ENCODE measurements at regions not wholly inside any gene's neighbourhood (a gene's known extent, or its start where the extent isn't known, plus 50 kb on each side); places are given as distances from the start of the nearest gene placed in this dataset.

DNA sequence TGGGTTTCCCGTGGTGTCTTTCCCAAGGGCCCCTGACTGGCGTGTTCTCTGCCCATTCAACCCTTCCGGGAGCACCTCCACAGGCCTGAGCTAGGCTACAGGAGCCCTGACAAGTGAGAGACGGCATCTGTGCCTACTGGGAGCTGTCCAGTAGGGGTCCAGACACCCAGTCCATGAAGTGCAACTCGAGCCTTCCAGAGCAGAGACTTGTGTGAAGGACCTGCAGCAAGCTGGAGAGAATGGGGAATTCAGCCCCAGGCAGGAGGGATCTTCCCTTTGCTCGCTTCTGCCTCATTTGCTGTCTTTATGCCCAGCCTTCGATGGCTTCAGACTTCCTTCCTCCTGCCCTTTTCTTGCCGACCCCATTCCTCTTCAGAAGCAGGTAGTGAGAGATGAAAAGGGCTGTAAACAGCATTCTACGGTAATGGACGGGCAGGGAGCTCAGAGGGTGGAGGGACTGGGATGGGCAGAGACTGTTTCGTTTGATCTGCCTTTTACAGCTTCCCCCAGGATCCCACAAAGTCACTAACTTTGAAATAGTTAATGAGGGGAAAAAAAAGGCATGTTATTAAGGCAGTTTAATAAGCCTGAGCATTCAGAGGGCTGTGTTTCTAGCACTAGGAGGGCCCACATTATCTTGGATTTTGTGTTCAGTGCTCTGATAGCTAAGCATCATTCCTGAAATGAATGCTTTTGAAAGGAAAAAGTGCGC, 327.6 kb downstream of the FGF9 start:
- no peaks in the 10 kb centered on the region for H3K4me1 ChIP-seq (ENCODE audit: insufficient read depth, low read length)
- H3K9me3 ChIP-seq (ENCODE audit: low read length), result no peaks in the 10 kb centered on the region
- H3K27me3 ChIP-seq (ENCODE audit: insufficient read depth, low read length), result peaks cover 2% of the 10 kb centered on the region
- no peak overlapping the region for H3K4me3 ChIP-seq (ENCODE audit: low read length)
- no peaks in the 10 kb centered on the region for H3K36me3 ChIP-seq (ENCODE audit: insufficient read depth, low read length)
- no peak overlapping the region for H2AFZ ChIP-seq (ENCODE audit: low read depth, low read length)

DNA sequence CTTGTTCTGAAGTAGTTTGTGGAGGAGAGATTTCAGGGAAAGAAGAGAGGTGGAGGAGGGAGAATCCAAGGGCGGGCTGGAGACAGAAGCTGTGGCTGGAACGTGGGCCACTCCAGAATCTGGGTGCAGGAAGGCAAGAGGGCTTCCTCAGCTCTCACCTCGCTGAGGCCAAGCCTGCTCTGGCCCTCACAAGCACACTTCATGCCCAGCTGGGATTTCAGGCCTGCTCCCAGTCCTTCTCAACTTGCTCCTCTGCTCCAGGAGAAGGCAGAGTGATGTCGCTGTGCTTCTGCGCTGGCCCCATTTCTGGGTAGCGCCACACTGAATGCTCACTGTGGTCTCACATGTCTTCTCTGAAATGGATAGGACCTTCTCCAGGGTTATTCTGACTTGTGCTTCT, 328.8 kb downstream of the FGF9 start:
- Histone ChIP-seq H3K9me3 (ENCODE audit: low read length) (no peaks in the 10 kb centered on the region), H3K4me1 (ENCODE audit: insufficient read depth, low read length) (no peaks in the 10 kb centered on the region), H3K4me3 (ENCODE audit: low read length) (no peak overlapping the region), H2AFZ (ENCODE audit: low read depth, low read length) (no peak overlapping the region), H3K36me3 (ENCODE audit: insufficient read depth, low read length) (no peaks in the 10 kb centered on the region), H3K27me3 (ENCODE audit: insufficient read depth, low read length) (peaks cover 2% of the 10 kb centered on the region)

DNA sequence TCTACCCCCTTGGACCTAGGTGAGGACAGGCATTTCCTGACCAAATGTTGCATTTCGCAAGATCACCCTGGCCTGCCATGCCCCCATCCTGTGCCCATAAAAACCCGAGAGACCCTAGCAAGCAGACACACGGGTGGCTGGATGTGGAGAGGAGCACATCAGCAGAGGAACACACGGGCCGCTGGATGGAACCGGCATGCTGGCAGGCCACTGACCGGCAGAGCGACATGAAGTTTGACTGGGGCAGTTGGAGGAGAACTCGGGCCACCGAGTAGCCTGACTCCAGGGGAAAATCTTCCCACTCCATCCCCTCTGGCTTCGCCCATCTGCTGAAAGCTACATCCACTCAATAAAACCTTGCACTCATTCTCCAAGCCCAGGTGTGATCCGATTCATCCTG, 329.3 kb downstream of the FGF9 start:
- Histone ChIP-seq H2AFZ (ENCODE audit: low read depth, low read length) (no peak overlapping the region), H3K4me1 (ENCODE audit: insufficient read depth, low read length) (no peaks in the 10 kb centered on the region), H3K4me3 (ENCODE audit: low read length) (no peak overlapping the region)

DNA sequence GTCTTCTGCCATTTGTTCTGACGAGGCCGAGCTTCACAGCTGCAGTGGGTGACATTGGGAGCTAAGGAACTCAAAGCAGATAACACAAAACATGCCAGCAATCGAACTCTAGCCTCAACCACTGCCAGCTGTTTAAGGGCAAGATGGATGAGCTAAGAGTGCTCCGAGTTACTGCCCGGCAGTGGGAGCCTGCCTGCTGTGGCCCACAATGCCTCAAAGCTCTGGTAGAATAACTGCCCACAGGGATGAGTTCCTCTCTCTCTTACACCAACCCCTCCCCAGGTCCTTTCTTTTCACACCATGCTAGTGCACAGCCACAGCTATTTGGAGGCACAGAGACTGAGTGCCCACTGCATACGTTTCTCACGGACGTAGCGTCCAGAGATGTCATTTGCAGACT, 330.5 kb downstream of the FGF9 start:
- Histone ChIP-seq H3K27me3 (ENCODE audit: insufficient read depth, low read length) (peaks cover 2% of the 10 kb centered on the region), H3K4me1 (ENCODE audit: insufficient read depth, low read length) (no peaks in the 10 kb centered on the region), H3K4me3 (ENCODE audit: low read length) (no peak overlapping the region), H2AFZ (ENCODE audit: low read depth, low read length) (no peak overlapping the region), H3K36me3 (ENCODE audit: insufficient read depth, low read length) (no peaks in the 10 kb centered on the region), H3K9me3 (ENCODE audit: low read length) (no peaks in the 10 kb centered on the region)

More for the DNA sequence above, 329.3 kb downstream of the FGF9 start:
- H3K9me3 ChIP-seq (ENCODE audit: low read length), result no peaks in the 10 kb centered on the region
- no peaks in the 10 kb centered on the region for H3K36me3 ChIP-seq (ENCODE audit: insufficient read depth, low read length)
- peaks cover 2% of the 10 kb centered on the region for H3K27me3 ChIP-seq (ENCODE audit: insufficient read depth, low read length)

DNA sequence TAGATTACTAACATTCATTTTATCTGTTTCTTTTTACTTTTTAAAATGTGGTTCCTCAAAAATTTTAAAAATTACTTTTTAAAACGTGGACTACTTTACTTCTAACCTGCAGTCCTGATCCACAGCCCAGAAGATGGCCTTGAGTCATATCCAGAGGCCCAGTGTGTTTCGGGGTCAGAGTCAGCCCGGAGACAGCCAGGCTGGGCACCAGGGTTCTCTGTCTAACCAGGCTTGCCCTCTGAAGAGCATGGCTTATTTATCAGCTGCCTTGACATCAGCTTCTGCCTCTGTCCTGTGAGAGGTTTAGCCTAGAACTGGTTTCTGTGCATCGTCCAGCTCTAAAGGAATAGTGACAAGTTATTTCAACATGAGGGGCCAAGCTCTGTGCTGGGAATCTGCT, 332.0 kb downstream of the FGF9 start:
- Histone ChIP-seq H3K4me1 (ENCODE audit: insufficient read depth, low read length) (no peaks in the 10 kb centered on the region), H2AFZ (ENCODE audit: low read depth, low read length) (no peak overlapping the region), H3K27me3 (ENCODE audit: insufficient read depth, low read length) (peaks cover 2% of the 10 kb centered on the region), H3K9me3 (ENCODE audit: low read length) (no peaks in the 10 kb centered on the region), H3K36me3 (ENCODE audit: insufficient read depth, low read length) (no peaks in the 10 kb centered on the region), H3K4me3 (ENCODE audit: low read length) (no peak overlapping the region)

DNA sequence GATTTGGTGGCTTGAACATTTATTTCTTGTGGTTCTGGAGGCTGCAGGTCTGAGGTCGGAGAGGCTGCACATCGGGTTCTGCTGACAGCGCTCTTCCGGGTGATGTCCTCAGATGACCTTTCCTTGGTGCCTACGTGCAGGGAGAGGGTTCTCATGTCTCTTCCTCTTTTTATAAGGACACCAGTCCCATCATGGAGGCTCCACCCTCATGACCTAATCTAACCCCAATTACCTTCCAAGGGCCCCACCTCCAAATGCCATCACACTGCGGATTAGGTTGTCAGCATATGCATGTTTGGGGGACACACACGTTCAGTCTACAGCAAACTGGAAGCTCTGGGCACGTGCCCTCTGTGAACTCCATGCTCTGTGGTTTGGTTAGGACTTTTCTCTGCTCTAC, 338.6 kb downstream of the FGF9 start:
- Histone ChIP-seq H3K27me3 (ENCODE audit: insufficient read depth, low read length) (no peaks in the 10 kb centered on the region), H2AFZ (ENCODE audit: low read depth, low read length) (no peak overlapping the region), H3K4me3 (ENCODE audit: low read length) (no peak overlapping the region), H3K9me3 (ENCODE audit: low read length) (no peaks in the 10 kb centered on the region), H3K36me3 (ENCODE audit: insufficient read depth, low read length) (no peaks in the 10 kb centered on the region), H3K4me1 (ENCODE audit: insufficient read depth, low read length) (no peaks in the 10 kb centered on the region)

DNA sequence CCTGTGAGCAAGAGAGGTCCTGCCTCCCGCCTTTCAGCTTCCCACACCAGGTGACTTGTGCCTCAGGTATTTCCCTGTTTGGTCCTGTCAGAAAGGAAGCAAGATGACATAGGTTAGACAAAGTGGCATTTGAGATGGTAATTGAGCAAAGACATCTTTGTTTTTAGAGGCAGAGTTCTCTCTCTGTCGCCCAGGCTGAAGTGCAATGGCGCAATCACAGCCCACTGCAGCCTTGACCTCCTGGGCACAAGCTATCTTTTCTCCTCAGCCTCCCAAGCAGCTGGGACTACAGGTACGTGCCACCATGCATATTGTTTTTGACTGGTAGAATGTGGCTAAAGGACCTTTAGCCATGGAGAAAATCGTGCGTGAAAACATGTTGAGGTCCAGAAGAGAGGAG, 339.1 kb downstream of the FGF9 start:
- Histone ChIP-seq H2AFZ (ENCODE audit: low read depth, low read length) (no peak overlapping the region), H3K4me1 (ENCODE audit: insufficient read depth, low read length) (no peaks in the 10 kb centered on the region), H3K36me3 (ENCODE audit: insufficient read depth, low read length) (no peaks in the 10 kb centered on the region), H3K9me3 (ENCODE audit: low read length) (no peaks in the 10 kb centered on the region), H3K27me3 (ENCODE audit: insufficient read depth, low read length) (no peaks in the 10 kb centered on the region), H3K4me3 (ENCODE audit: low read length) (no peak overlapping the region)

DNA sequence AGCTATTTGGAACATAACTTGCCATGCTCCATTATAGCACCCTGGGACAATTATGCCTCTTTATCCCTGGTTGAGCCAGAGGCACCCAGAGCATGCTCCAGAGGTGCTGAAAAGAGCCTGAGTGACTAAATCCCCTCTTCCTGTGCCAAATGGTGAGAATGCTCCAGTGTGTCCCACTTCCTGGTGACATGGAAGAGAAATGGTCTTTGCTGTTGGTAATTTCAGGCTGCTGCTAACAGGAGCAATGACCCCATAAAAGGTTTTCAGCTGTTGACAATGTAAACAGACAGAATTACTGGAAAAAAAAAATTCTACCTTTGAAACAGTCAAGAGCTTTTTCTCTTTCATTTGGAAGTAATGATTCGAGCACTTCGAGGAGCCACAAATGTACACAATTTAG, 341.8 kb downstream of the FGF9 start:
- H3K27me3 ChIP-seq (ENCODE audit: insufficient read depth, low read length), result no peaks in the 10 kb centered on the region
- no peak overlapping the region for H2AFZ ChIP-seq (ENCODE audit: low read depth, low read length)
- H3K4me3 ChIP-seq (ENCODE audit: low read length), result no peak overlapping the region
- no peaks in the 10 kb centered on the region for H3K9me3 ChIP-seq (ENCODE audit: low read length)
- no peaks in the 10 kb centered on the region for H3K36me3 ChIP-seq (ENCODE audit: insufficient read depth, low read length)
- H3K4me1 ChIP-seq (ENCODE audit: insufficient read depth, low read length), result no peaks in the 10 kb centered on the region

DNA sequence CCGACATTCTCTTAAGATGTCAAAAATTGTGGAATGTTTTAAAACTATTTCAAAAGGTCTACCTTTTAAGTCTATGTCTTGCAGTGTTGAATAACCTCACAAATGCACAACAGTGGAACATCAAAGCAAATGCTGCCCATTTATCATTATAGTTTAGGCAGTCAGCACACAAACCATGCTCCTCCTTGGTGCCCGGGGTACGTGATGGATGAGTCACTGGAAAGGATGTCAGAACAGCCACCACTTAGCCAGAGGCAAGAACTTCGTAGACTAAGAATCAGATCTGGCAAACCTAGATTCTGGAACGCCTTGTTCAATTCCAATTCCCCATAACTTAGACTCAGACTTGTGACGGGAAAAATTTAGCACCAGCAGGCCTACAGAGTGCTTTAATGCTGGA, 343.6 kb downstream of the FGF9 start:
- no peaks in the 10 kb centered on the region for H3K27me3 ChIP-seq (ENCODE audit: insufficient read depth, low read length)
- H3K4me3 ChIP-seq (ENCODE audit: low read length), result no peak overlapping the region
- H3K36me3 ChIP-seq (ENCODE audit: insufficient read depth, low read length), result no peaks in the 10 kb centered on the region
- H3K9me3 ChIP-seq (ENCODE audit: low read length), result no peaks in the 10 kb centered on the region
- H2AFZ ChIP-seq (ENCODE audit: low read depth, low read length), result no peak overlapping the region
- no peaks in the 10 kb centered on the region for H3K4me1 ChIP-seq (ENCODE audit: insufficient read depth, low read length)

DNA sequence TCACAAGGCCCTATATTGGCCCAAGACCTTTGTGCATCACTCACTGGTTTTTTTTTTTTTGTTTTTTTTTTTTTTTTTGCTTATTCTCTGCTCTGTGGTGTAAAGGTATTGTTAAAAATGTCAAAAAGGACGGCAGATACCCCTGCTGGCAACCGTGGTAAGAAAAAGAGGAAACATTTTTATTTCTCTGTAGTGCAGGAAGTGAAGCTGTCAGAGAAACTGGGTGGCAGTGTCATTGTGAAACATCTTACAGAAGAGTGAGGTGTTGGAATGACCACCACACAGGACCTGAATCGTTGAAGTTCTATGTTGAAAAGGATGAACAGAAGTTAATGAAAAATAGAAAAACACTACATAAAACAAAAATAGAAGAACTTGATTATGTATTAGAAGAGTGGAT, 346.4 kb downstream of the FGF9 start:
- Histone ChIP-seq H3K4me3 (ENCODE audit: low read length) (no peak overlapping the region), H3K9me3 (ENCODE audit: low read length) (no peaks in the 10 kb centered on the region), H3K4me1 (ENCODE audit: insufficient read depth, low read length) (no peaks in the 10 kb centered on the region), H3K27me3 (ENCODE audit: insufficient read depth, low read length) (no peaks in the 10 kb centered on the region), H3K36me3 (ENCODE audit: insufficient read depth, low read length) (no peaks in the 10 kb centered on the region), H2AFZ (ENCODE audit: low read depth, low read length) (no peak overlapping the region)

DNA sequence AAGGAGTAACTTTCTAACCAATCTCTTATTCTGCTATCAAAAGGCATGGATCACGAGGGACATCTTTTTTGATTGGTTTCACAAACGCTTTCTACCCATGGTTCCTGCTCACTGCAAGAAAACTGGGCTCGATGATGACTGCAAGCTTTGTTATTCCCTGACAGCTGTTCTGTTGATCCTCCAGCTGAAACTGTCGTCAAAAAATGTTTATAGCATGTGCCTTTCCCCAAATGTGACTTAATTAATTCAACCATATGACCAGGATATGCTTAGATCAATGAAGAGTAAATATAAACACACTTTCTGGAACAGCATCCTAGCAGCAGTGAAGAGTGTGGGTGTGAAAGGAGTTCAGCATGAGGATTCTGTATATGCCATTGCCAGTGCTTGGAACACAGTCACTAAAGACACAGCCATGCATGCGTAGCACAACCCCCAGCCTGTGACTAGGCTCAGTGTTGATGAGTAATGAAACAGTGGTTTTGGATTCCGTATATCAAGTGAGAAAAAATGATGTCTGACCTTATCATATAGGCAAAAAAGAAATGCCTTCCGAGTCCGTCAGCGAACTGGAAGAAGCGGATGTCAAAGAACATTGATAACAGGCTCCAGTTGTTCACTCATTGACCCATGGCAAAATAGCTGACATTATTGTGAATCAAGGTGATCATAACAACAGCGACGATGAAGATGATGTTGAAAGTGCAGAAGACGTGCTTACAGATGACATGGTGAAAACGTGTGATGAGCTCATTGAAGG, 347.4 kb downstream of the FGF9 start:
- Histone ChIP-seq H3K4me1 (ENCODE audit: insufficient read depth, low read length) (no peaks in the 10 kb centered on the region), H3K9me3 (ENCODE audit: low read length) (no peaks in the 10 kb centered on the region), H3K4me3 (ENCODE audit: low read length) (no peak overlapping the region), H2AFZ (ENCODE audit: low read depth, low read length) (no peak overlapping the region), H3K27me3 (ENCODE audit: insufficient read depth, low read length) (no peaks in the 10 kb centered on the region), H3K36me3 (ENCODE audit: insufficient read depth, low read length) (no peaks in the 10 kb centered on the region)

DNA sequence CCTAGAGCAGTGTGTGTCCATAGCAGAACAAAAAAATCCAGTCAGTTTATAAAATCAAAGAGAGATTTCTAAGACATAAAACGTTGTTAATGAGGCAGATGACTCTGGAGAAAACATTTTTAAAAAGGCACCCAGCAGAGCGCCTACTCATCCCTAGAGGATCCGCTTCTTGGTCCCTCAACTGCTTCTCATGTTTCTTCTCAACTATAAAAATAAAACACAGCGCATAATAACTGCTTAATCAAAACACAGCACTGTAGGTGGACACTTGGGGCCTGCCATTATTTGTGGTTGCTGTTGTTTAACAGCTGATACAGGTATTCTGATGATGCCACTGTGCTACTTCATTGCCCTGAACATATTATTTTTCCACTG, 347.9 kb downstream of the FGF9 start:
- H3K9me3 ChIP-seq (ENCODE audit: low read length), result no peaks in the 10 kb centered on the region
- H3K4me3 ChIP-seq (ENCODE audit: low read length), result no peak overlapping the region
- no peaks in the 10 kb centered on the region for H3K4me1 ChIP-seq (ENCODE audit: insufficient read depth, low read length)
- H3K27me3 ChIP-seq (ENCODE audit: insufficient read depth, low read length), result no peaks in the 10 kb centered on the region
- no peaks in the 10 kb centered on the region for H3K36me3 ChIP-seq (ENCODE audit: insufficient read depth, low read length)
- no peak overlapping the region for H2AFZ ChIP-seq (ENCODE audit: low read depth, low read length)

DNA sequence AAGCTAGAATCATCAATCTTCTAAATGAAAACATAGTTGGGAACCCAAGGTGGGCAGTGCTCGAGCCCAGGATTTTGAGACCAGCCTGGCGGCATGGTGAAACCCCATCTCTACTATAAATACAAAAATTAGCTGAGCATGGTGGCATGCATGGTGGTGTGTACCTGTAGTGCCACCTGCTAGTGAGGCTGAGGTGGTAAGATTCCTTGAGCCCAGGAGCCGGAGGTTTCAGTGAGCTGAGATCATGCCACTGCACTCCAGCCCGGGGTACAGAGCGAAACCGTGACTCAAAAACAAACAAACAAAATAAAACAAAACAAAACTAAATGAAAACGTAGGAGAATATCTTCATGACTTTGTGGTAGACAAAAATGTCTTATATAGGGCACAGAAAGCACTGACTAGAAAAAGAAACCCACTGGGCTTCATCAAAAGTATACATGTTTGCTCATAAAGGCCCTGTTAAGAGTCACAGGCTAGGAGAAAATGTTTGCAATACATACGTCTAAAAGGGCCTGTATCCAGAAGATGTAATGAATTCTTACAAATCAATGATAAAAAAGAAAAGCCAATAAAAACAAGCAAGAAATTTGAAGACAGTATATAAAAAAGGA, 353.6 kb downstream of the FGF9 start:
- Histone ChIP-seq H3K4me1 (ENCODE audit: insufficient read depth, low read length) (no peaks in the 10 kb centered on the region), H3K9me3 (ENCODE audit: low read length) (no peaks in the 10 kb centered on the region), H3K4me3 (ENCODE audit: low read length) (no peak overlapping the region), H3K36me3 (ENCODE audit: insufficient read depth, low read length) (no peaks in the 10 kb centered on the region), H3K27me3 (ENCODE audit: insufficient read depth, low read length) (no peaks in the 10 kb centered on the region), H2AFZ (ENCODE audit: low read depth, low read length) (no peak overlapping the region)

All from neuron (in vitro differentiated cells).